HL-60 (cell line): ENCODE measurements at regions not wholly inside any gene's neighbourhood (a gene's known extent, or its start where the extent isn't known, plus 50 kb on each side); places are given as distances from the start of the nearest gene placed in this dataset.
A peak's percentile ranks its signal among the peaks of the same experiment; 100 is the strongest.

Source experiments
- DNase-seq, 2 experiments: peaks; one replicate each; pipeline ENCODE4 v3.0.0-alpha.2; 2010 to 2020; ENCODE audit warnings: low read depth in 1 of 2, low spot score in 1 of 2
- H3K27ac ChIP-seq: fragments of 250-450 bp; sonication (Bioruptor Pico); replicated peaks from 2 replicates; pipeline ENCODE4 v1.5.1; 2020; ENCODE audit warnings: mild to moderate bottlenecking, moderate library complexity
- H3K27me3 ChIP-seq: fragments of 250-450 bp; sonication (Bioruptor Pico); 2 replicates; pipeline ENCODE4 v1.5.1; 2021; ENCODE audit warnings: mild to moderate bottlenecking, moderate library complexity; ENCODE audit not compliant: insufficient read depth, poor library complexity, severe bottlenecking
- H3K4me3 ChIP-seq: replicated peaks from 2 replicates; pipeline ENCODE4 v1.5.1; 2011; ENCODE audit warnings: mild to moderate bottlenecking, control low read depth, low read length; ENCODE audit not compliant: insufficient read depth
- GABPA ChIP-seq: IDR thresholded peaks from 2 replicates; pipeline ENCODE4 v1.6.1; 2012; ENCODE audit warnings: low read depth
- POLR2AphosphoS5 ChIP-seq: IDR thresholded peaks from 2 replicates; pipeline ENCODE4 v1.6.1; 2012; ENCODE audit warnings: low read depth
- SPI1 ChIP-seq: IDR thresholded peaks from 2 replicates; pipeline ENCODE4 v1.6.1; 2012; ENCODE audit warnings: low read depth, mild to moderate bottlenecking, borderline replicate concordance
- TF ChIP-seq, protein P1 (sequence below): IDR thresholded peaks from 2 replicates; pipeline ENCODE4 v1.6.1; 2012; ENCODE audit warnings: low read depth; ENCODE audit not compliant: insufficient replicate concordance
- TF ChIP-seq, protein P2 (sequence below): IDR thresholded peaks from one replicate; pipeline ENCODE4 v1.5.1; 2011; ENCODE audit warnings: low read length, control low read depth, inconsistent platforms; ENCODE audit not compliant: insufficient read depth

- DNase-seq = peak in 1 of 2 experiments; percentile 24
Observed at GRCh38 chr9:88775037-88775471, 216.2 kb upstream of the S1PR3 start.

DNA sequence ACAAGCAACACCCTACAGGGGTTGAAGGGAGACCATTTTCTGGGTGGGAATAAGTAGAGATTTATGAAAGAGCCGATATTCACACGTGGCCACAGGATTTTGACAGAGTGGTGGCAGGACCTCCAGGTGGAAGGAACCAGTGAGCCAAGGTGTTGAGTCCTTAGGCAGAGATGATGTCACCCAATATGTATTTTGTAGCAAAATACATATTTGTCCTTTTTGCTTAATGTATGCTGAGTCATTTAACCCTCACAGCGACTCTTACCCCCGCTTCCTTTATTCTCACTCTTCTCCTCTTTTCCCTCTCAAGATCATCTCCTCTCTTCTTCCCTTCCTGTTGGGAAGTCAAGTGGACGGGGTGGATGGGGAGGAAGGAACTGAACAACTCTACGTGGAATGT lies 215.7 kb upstream of the S1PR3 start:
- TF ChIP-seq, protein P1, sequence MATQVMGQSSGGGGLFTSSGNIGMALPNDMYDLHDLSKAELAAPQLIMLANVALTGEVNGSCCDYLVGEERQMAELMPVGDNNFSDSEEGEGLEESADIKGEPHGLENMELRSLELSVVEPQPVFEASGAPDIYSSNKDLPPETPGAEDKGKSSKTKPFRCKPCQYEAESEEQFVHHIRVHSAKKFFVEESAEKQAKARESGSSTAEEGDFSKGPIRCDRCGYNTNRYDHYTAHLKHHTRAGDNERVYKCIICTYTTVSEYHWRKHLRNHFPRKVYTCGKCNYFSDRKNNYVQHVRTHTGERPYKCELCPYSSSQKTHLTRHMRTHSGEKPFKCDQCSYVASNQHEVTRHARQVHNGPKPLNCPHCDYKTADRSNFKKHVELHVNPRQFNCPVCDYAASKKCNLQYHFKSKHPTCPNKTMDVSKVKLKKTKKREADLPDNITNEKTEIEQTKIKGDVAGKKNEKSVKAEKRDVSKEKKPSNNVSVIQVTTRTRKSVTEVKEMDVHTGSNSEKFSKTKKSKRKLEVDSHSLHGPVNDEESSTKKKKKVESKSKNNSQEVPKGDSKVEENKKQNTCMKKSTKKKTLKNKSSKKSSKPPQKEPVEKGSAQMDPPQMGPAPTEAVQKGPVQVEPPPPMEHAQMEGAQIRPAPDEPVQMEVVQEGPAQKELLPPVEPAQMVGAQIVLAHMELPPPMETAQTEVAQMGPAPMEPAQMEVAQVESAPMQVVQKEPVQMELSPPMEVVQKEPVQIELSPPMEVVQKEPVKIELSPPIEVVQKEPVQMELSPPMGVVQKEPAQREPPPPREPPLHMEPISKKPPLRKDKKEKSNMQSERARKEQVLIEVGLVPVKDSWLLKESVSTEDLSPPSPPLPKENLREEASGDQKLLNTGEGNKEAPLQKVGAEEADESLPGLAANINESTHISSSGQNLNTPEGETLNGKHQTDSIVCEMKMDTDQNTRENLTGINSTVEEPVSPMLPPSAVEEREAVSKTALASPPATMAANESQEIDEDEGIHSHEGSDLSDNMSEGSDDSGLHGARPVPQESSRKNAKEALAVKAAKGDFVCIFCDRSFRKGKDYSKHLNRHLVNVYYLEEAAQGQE = no peak
- no peak for TF ChIP-seq GABPA
- TF ChIP-seq POLR2AphosphoS5 = no peak
- TF ChIP-seq, protein P2, sequence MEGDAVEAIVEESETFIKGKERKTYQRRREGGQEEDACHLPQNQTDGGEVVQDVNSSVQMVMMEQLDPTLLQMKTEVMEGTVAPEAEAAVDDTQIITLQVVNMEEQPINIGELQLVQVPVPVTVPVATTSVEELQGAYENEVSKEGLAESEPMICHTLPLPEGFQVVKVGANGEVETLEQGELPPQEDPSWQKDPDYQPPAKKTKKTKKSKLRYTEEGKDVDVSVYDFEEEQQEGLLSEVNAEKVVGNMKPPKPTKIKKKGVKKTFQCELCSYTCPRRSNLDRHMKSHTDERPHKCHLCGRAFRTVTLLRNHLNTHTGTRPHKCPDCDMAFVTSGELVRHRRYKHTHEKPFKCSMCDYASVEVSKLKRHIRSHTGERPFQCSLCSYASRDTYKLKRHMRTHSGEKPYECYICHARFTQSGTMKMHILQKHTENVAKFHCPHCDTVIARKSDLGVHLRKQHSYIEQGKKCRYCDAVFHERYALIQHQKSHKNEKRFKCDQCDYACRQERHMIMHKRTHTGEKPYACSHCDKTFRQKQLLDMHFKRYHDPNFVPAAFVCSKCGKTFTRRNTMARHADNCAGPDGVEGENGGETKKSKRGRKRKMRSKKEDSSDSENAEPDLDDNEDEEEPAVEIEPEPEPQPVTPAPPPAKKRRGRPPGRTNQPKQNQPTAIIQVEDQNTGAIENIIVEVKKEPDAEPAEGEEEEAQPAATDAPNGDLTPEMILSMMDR = no peak
- no peak for TF ChIP-seq SPI1
- no peak for DNase-seq
- Histone ChIP-seq H3K27ac (no peak overlapping the region), H3K27me3 (no peaks in the 10 kb centered on the region), H3K4me3 (no peak overlapping the region)

More at GRCh38 chr9:88775037-88775471, 216.2 kb upstream of the S1PR3 start:
- TF ChIP-seq GABPA = no peak
- TF ChIP-seq SPI1 = no peak
- TF ChIP-seq, protein P1 = no peak
- no peak for TF ChIP-seq POLR2AphosphoS5
- TF ChIP-seq, protein P2 = no peak
- H3K27me3 ChIP-seq = no peaks in the 10 kb centered on the region
- H3K27ac ChIP-seq = no peak overlapping the region
- H3K4me3 ChIP-seq = no peak overlapping the region

DNA sequence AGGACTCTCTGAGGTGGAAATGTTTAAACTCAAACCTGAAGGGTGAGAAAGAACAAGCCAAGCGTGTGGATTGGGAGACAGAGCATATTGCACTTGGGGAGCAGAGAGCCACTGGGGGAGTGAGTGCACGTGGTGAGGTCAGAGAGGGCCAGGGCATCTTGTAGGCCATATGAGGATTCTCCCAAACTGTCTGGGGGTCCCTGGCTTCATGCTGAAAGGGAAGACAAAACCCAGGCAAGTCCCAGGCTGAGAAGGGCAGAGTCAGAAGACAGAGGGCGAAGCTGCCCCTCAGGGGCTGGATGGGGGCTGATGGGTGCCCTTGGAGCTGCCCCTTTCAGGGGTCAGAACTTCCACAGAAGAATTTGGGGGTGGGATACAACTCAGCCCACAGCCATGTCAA lies 215.3 kb upstream of the S1PR3 start:
- no peak for TF ChIP-seq SPI1
- no peak for TF ChIP-seq GABPA
- TF ChIP-seq, protein P1 = no peak
- TF ChIP-seq, protein P2 = no peak
- TF ChIP-seq POLR2AphosphoS5 = no peak
- no peak overlapping the region for H3K4me3 ChIP-seq
- H3K27me3 ChIP-seq = no peaks in the 10 kb centered on the region
- H3K27ac ChIP-seq = no peak overlapping the region
- no peak for DNase-seq
